ENCODE measurements at regions not wholly inside any gene's neighbourhood (a gene's known extent, or its start where the extent isn't known, plus 50 kb on each side); places are given as distances from the start of the nearest gene placed in this dataset.

GRCh38 chr9:13513716-13514444 lies 234.4 kb upstream of the MPDZ start:
- Mint-ChIP-seq H3K9me3 (no peaks in the 10 kb centered on the region), H3K27me3 (no peaks in the 10 kb centered on the region), H3K27ac (no peak overlapping the region), H3K4me1 (no peaks in the 10 kb centered on the region), H3K4me3 (no peak overlapping the region), H3K36me3 (no peaks in the 10 kb centered on the region)
- no peak for DNase-seq
- CTCF ChIA-PET = no interaction called here

GRCh38 chr9:13513286-13513685 lies 233.8 kb upstream of the MPDZ start:
- CTCF ChIA-PET = no interaction called here
- DNase-seq = no peak
- no peaks in the 10 kb centered on the region for H3K9me3 Mint-ChIP-seq
- no peaks in the 10 kb centered on the region for H3K4me1 Mint-ChIP-seq
- no peak overlapping the region for H3K4me3 Mint-ChIP-seq
- no peak overlapping the region for H3K27ac Mint-ChIP-seq
- H3K27me3 Mint-ChIP-seq = no peaks in the 10 kb centered on the region
- H3K36me3 Mint-ChIP-seq = no peaks in the 10 kb centered on the region

- Mint-ChIP-seq H3K27ac (no peak overlapping the region), H3K9me3 (peaks cover 5% of the 10 kb centered on the region), H3K4me1 (no peaks in the 10 kb centered on the region), H3K36me3 (no peaks in the 10 kb centered on the region), H3K27me3 (no peaks in the 10 kb centered on the region), H3K4me3 (no peak overlapping the region)
- DNase-seq = no peak
- CTCF ChIA-PET = no interaction called here
Measured at GRCh38 chr9:13508681-13509080, 229.2 kb upstream of the MPDZ start.

- Mint-ChIP-seq H3K4me1 (no peaks in the 10 kb centered on the region), H3K4me3 (no peak overlapping the region), H3K27me3 (no peaks in the 10 kb centered on the region), H3K36me3 (no peaks in the 10 kb centered on the region), H3K27ac (no peak overlapping the region), H3K9me3 (peaks cover 5% of the 10 kb centered on the region)
- no peak for DNase-seq
- CTCF ChIA-PET = no interaction called here
Measured at GRCh38 chr9:13508086-13508485, 228.6 kb upstream of the MPDZ start.

DNA sequence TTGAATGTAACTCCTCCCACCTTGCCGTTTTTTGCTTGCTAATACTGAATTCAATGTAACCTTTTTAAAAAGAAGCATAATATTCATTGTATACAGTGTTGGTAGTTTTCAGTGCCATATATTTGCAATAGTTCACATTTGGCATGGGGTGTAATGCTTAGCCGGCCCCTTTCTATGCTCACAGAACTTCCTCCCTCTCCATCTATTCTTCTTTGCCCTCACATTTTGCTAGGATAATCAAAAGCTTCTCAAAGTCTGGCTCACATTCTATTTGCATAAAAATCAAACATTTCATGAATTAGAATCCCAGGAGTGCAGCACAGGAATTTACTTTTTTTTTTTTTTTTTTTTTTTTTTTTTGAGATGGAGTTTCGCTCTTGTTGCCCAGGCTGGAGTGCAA lies 226.3 kb upstream of the MPDZ start:
- Mint-ChIP-seq H3K27ac (no peak overlapping the region), H3K4me3 (no peak overlapping the region), H3K27me3 (no peaks in the 10 kb centered on the region), H3K9me3 (peaks cover 5% of the 10 kb centered on the region), H3K36me3 (no peaks in the 10 kb centered on the region), H3K4me1 (no peaks in the 10 kb centered on the region)
- CTCF ChIA-PET = no interaction called here
- no peak for DNase-seq

- no peaks in the 10 kb centered on the region for H3K36me3 Mint-ChIP-seq
- no peak overlapping the region for H3K4me3 Mint-ChIP-seq
- no peaks in the 10 kb centered on the region for H3K4me1 Mint-ChIP-seq
- peaks cover 9% of the 10 kb centered on the region for H3K9me3 Mint-ChIP-seq
- no peak overlapping the region for H3K27ac Mint-ChIP-seq
- no peaks in the 10 kb centered on the region for H3K27me3 Mint-ChIP-seq
- CTCF ChIA-PET = no interaction called here
- DNase-seq = no peak
Measured at GRCh38 chr9:13503599-13503998, 224.1 kb upstream of the MPDZ start.

DNA sequence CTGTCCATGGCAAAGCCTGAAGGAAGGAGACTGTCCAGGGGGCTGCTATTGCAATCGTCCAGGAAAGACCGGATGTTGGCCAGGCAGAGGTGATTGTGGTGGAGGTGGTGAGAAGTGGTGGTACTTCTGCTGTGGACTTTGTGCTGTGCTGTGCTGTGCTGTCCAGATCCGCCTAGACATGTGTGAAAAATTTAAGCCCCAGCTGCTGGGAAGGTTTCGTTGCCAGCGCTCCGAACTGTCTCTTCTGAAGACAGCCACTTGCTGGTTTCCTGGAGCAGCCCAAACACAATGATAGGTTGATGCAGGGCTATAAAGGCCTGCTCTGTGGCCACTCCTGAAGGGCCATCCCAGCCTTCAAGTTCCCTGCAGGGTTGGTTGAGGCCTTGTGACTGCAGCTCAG lies 223.0 kb upstream of the MPDZ start:
- H3K4me3 Mint-ChIP-seq = no peak overlapping the region
- no peaks in the 10 kb centered on the region for H3K4me1 Mint-ChIP-seq
- H3K27me3 Mint-ChIP-seq = no peaks in the 10 kb centered on the region
- no peak overlapping the region for H3K27ac Mint-ChIP-seq
- H3K9me3 Mint-ChIP-seq = peaks cover 9% of the 10 kb centered on the region
- no peak for DNase-seq
- H3K36me3 Mint-ChIP-seq = no peaks in the 10 kb centered on the region
- CTCF ChIA-PET = no interaction called here

DNA sequence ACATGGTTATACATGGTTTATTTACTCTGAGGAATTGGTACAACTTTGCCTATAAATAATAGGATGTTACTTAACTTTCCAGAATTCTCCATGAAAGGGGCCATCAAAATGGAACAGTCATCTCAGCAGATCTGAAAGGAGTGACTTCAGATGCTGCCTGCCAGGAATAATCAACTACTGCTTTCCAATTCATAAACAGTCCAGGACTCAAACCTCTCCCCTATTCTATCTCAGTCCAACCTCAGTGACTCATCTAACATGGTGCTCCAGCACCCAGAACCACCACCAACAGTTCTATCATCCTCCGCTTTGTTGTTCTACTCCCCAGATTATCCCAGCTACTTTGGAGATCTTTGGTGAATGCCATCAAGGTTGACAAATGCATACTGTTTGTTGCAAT lies 221.5 kb upstream of the MPDZ start:
- no peak overlapping the region for H3K4me3 Mint-ChIP-seq
- DNase-seq = no peak
- no peaks in the 10 kb centered on the region for H3K4me1 Mint-ChIP-seq
- H3K27me3 Mint-ChIP-seq = no peaks in the 10 kb centered on the region
- CTCF ChIA-PET = no interaction called here
- H3K36me3 Mint-ChIP-seq = no peaks in the 10 kb centered on the region
- no peak overlapping the region for H3K27ac Mint-ChIP-seq
- peaks cover 9% of the 10 kb centered on the region for H3K9me3 Mint-ChIP-seq

GRCh38 chr9:13500034-13500433 lies 220.5 kb upstream of the MPDZ start:
- no peak for DNase-seq
- CTCF ChIA-PET = no interaction called here
- Mint-ChIP-seq H3K36me3 (no peaks in the 10 kb centered on the region), H3K4me3 (no peak overlapping the region), H3K9me3 (peaks cover 10% of the 10 kb centered on the region), H3K27ac (no peak overlapping the region), H3K27me3 (no peaks in the 10 kb centered on the region), H3K4me1 (no peaks in the 10 kb centered on the region)

GRCh38 chr9:13493697-13494096 lies 214.2 kb upstream of the MPDZ start:
- H3K4me3 Mint-ChIP-seq = no peak overlapping the region
- CTCF ChIA-PET = no interaction called here
- H3K9me3 Mint-ChIP-seq = peaks cover 3% of the 10 kb centered on the region
- DNase-seq = no peak
- H3K27me3 Mint-ChIP-seq = no peaks in the 10 kb centered on the region
- no peaks in the 10 kb centered on the region for H3K4me1 Mint-ChIP-seq
- no peak overlapping the region for H3K27ac Mint-ChIP-seq
- no peaks in the 10 kb centered on the region for H3K36me3 Mint-ChIP-seq

DNA sequence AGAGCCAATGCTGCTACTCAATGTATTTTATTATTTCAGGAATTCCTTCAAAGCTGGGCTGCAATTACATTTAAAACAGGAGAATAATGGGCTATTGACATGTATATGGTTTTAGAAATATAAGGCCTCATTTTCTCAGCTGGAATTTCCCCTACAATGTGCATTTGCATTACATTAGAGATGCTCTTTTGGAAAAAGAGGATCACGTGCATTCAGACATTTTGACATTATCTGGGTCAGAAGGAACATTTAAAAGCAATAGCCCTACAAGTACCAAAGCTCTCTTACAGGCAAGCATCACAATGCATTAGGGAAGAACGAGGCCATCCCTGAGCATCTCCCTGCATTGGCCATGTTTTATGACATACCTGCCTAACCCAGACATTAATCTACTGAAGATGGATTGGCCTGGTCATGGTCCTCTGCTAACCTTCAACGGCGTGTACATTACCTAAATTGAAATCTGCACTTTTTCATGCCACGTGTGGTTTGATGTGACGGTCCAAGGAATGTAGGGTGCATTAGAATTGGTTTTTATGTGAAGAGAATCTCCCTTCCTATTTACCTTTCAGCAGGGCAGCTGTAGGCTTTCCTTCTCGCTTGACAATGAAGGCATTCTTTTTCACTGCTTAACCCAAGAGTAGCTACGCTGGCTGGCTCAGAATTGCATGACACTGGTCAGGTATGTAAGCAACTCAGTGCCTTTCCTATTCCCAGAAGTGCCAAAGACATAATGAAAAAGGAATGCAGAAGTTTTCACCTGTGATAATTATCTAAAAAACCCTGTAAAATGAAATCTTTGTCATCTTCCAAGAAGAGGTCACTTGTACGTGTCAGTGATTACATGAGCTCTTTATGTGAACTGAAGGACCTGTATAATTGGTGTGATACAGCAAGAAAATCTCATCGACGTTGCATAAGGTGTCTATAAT lies 212.3 kb upstream of the MPDZ start:
- CTCF ChIA-PET = no interaction called here
- H3K27me3 Mint-ChIP-seq = no peaks in the 10 kb centered on the region
- no peaks in the 10 kb centered on the region for H3K4me1 Mint-ChIP-seq
- peaks cover 3% of the 10 kb centered on the region for H3K9me3 Mint-ChIP-seq
- H3K4me3 Mint-ChIP-seq = no peak overlapping the region
- DNase-seq = no peak
- H3K36me3 Mint-ChIP-seq = no peaks in the 10 kb centered on the region
- no peak overlapping the region for H3K27ac Mint-ChIP-seq

DNA sequence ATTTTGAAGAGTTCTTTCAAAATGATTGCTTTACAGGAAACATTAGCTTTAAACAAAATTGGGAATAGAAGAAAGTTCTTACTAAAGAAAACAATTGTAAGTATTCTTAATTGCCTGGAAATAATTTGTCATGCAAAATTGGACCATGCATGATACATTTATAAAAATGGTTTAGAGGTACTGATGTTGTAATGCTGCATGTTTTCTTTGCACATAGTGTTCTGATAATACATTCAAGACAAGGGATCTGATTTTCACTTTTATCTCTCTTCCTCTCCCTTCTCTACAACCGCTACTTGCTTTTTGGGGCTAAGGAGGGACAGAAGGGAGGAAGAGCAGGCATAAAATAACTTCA lies 211.6 kb upstream of the MPDZ start:
- Mint-ChIP-seq H3K9me3 (peaks cover 3% of the 10 kb centered on the region), H3K4me1 (no peaks in the 10 kb centered on the region), H3K27ac (no peak overlapping the region), H3K4me3 (no peak overlapping the region), H3K27me3 (no peaks in the 10 kb centered on the region), H3K36me3 (no peaks in the 10 kb centered on the region)
- CTCF ChIA-PET = no interaction called here
- DNase-seq = no peak

- H3K27me3 Mint-ChIP-seq = no peaks in the 10 kb centered on the region
- CTCF ChIA-PET = no interaction called here
- no peak for DNase-seq
- H3K4me1 Mint-ChIP-seq = no peaks in the 10 kb centered on the region
- no peaks in the 10 kb centered on the region for H3K36me3 Mint-ChIP-seq
- no peaks in the 10 kb centered on the region for H3K9me3 Mint-ChIP-seq
- H3K27ac Mint-ChIP-seq = no peak overlapping the region
- no peak overlapping the region for H3K4me3 Mint-ChIP-seq
Measured at GRCh38 chr9:13487936-13488335, 208.4 kb upstream of the MPDZ start.

GRCh38 chr9:13487498-13487897 lies 208.0 kb upstream of the MPDZ start:
- CTCF ChIA-PET = no interaction called here
- H3K9me3 Mint-ChIP-seq = no peaks in the 10 kb centered on the region
- no peak for DNase-seq
- no peak overlapping the region for H3K4me3 Mint-ChIP-seq
- H3K36me3 Mint-ChIP-seq = no peaks in the 10 kb centered on the region
- H3K27me3 Mint-ChIP-seq = no peaks in the 10 kb centered on the region
- no peak overlapping the region for H3K27ac Mint-ChIP-seq
- H3K4me1 Mint-ChIP-seq = no peaks in the 10 kb centered on the region

- Mint-ChIP-seq H3K27ac (no peak overlapping the region), H3K27me3 (no peaks in the 10 kb centered on the region), H3K36me3 (no peaks in the 10 kb centered on the region), H3K4me1 (no peaks in the 10 kb centered on the region), H3K9me3 (no peaks in the 10 kb centered on the region), H3K4me3 (no peak overlapping the region)
- no peak for DNase-seq
- CTCF ChIA-PET = no interaction called here
Measured at GRCh38 chr9:13487071-13487470, 207.6 kb upstream of the MPDZ start.

Measured in activated naive CD4-positive, alpha-beta T cell treated with anti-CD3 and anti-CD28 coated beads, Interleukin-2, amount 10 ng/mL, durations not matched to agents 7 days and 5 days (primary cell).